Suprapubic skin (tissue), 4 donors: ENCODE measurements at regions not wholly inside any gene's neighbourhood (a gene's known extent, or its start where the extent isn't known, plus 50 kb on each side); places are given as distances from the start of the nearest gene placed in this dataset.

Experiments
- DNase-seq, 2 donors: peaks; one replicate each; pipeline ENCODE4 v3.0.0-alpha.2; 2019; ENCODE audit warnings: low spot score in 2 of 2
- H3K27ac ChIP-seq: fragments of 200-600 bp; sonication (generic); one replicate; pipeline ENCODE4 v1.5.1; 2019
- H3K27me3 ChIP-seq: fragments of 200-600 bp; sonication (generic); one replicate; pipeline ENCODE4 v1.5.1; 2019
- H3K36me3 ChIP-seq: fragments of 200-600 bp; sonication (generic); one replicate; pipeline ENCODE4 v1.5.1; 2019
- H3K4me1 ChIP-seq: fragments of 200-600 bp; sonication (generic); one replicate; pipeline ENCODE4 v1.5.1; 2019
- H3K4me3 ChIP-seq: fragments of 200-600 bp; sonication (generic); one replicate; pipeline ENCODE4 v1.5.1; 2019; ENCODE audit warnings: mild to moderate bottlenecking
- H3K9me3 ChIP-seq: fragments of 200-600 bp; sonication (generic); one replicate; pipeline ENCODE4 v1.5.1; 2019
- EP300 ChIP-seq: sonication (generic); formaldehyde crosslinking; IDR thresholded peaks from one replicate; pipeline ENCODE4 v1.6.1; 2017; ENCODE audit warnings: antibody characterized with exemption
- POLR2A ChIP-seq, 2 donors: fragments of 450-650 bp; IDR thresholded peaks; one replicate each; pipeline ENCODE4 v1.6.1; 2017; ENCODE audit warnings: antibody characterized with exemption in 2 of 2, mild to moderate bottlenecking in 2 of 2, moderate library complexity in 2 of 2
- POLR2AphosphoS5 ChIP-seq, 3 donors: sonication (generic); formaldehyde crosslinking; IDR thresholded peaks; one replicate each; pipeline ENCODE4 v1.6.1; 2017; ENCODE audit warnings: antibody characterized with exemption in 3 of 3
- WGBS: methylation state at CpG from one replicate; pipeline ENCODE4 v1.1.5; 2018; 5-methylcytosine and 5-hydroxymethylcytosine counted together
- TF ChIP-seq, protein P1 (sequence below), 2 donors: fragments of 200-600 bp in 1 of 2; fragments of 450-650 bp in 1 of 2; sonication (generic) in 1 of 2; IDR thresholded peaks; one replicate each; pipeline ENCODE4 v1.5.1; 2016 to 2019; ENCODE audit warnings: antibody characterized with exemption in 2 of 2, mild to moderate bottlenecking in 1 of 2, moderate library complexity in 1 of 2

DNA sequence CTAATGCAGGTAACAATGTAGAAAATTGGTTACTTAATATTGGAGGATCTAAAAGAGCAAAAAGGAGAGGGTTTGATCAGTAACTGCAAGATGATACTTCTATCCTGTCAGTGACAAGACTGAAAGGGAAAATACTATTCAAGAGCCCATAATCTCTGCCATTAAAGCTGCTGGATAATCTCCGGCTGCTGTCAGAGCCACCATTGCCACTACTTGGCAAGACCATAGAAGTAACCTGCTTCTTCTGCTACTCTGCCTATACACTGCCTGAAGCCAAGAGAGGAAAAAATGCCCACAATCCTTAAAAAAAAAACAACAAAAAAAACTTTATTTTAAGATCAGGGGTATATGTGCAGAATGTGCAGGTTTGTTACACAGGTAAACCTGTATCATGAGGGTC lies 386.5 kb upstream of the ID4 start:
- no peaks in the 10 kb centered on the region for H3K4me1 ChIP-seq
- H3K27me3 ChIP-seq = no peaks in the 10 kb centered on the region
- no peak overlapping the region for H3K4me3 ChIP-seq
- no peak overlapping the region for H3K27ac ChIP-seq
- 83% methylated on average over 1 of the region's 1 CpG for WGBS
- DNase-seq = no peak
- no peaks in the 10 kb centered on the region for H3K9me3 ChIP-seq
- no peaks in the 10 kb centered on the region for H3K36me3 ChIP-seq
- TF ChIP-seq POLR2A (IDR thresholded peaks at IDR 0.05) (no peak), POLR2AphosphoS5 (IDR thresholded peaks at IDR 0.05) (no peak), EP300 (no peak)
- TF ChIP-seq, protein P1, sequence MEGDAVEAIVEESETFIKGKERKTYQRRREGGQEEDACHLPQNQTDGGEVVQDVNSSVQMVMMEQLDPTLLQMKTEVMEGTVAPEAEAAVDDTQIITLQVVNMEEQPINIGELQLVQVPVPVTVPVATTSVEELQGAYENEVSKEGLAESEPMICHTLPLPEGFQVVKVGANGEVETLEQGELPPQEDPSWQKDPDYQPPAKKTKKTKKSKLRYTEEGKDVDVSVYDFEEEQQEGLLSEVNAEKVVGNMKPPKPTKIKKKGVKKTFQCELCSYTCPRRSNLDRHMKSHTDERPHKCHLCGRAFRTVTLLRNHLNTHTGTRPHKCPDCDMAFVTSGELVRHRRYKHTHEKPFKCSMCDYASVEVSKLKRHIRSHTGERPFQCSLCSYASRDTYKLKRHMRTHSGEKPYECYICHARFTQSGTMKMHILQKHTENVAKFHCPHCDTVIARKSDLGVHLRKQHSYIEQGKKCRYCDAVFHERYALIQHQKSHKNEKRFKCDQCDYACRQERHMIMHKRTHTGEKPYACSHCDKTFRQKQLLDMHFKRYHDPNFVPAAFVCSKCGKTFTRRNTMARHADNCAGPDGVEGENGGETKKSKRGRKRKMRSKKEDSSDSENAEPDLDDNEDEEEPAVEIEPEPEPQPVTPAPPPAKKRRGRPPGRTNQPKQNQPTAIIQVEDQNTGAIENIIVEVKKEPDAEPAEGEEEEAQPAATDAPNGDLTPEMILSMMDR (IDR thresholded peaks at IDR 0.05) = no peak

DNA sequence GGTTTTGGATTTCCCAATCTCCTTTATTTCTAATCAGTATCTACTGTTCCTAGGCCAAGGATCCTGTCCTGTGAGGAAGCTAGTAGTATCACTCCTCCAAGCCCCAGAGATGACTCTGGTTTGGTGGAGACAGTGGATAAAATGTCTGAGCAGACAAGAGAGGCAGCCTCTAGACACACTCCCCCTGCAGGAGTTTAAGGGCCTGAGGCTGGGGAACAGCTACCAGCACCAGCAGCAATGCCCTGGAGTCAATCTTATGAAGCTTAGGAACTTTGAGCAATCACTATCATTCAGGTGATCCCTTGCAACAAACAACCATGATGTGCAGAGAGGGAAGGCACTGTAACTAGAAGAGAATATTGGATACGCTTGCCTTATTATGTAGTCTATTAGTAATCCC lies 384.7 kb upstream of the ID4 start:
- H3K9me3 ChIP-seq = no peaks in the 10 kb centered on the region
- H3K4me1 ChIP-seq = no peaks in the 10 kb centered on the region
- no peak overlapping the region for H3K27ac ChIP-seq
- no peak for DNase-seq
- no peaks in the 10 kb centered on the region for H3K27me3 ChIP-seq
- TF ChIP-seq, protein P1 (IDR thresholded peaks at IDR 0.05) = no peak
- TF ChIP-seq POLR2A (IDR thresholded peaks at IDR 0.05) = no peak
- TF ChIP-seq EP300 = no peak
- no peak for TF ChIP-seq POLR2AphosphoS5 (IDR thresholded peaks at IDR 0.05)
- no peaks in the 10 kb centered on the region for H3K36me3 ChIP-seq
- WGBS = 78% methylated on average over 1 of the region's 1 CpG
- no peak overlapping the region for H3K4me3 ChIP-seq

DNA sequence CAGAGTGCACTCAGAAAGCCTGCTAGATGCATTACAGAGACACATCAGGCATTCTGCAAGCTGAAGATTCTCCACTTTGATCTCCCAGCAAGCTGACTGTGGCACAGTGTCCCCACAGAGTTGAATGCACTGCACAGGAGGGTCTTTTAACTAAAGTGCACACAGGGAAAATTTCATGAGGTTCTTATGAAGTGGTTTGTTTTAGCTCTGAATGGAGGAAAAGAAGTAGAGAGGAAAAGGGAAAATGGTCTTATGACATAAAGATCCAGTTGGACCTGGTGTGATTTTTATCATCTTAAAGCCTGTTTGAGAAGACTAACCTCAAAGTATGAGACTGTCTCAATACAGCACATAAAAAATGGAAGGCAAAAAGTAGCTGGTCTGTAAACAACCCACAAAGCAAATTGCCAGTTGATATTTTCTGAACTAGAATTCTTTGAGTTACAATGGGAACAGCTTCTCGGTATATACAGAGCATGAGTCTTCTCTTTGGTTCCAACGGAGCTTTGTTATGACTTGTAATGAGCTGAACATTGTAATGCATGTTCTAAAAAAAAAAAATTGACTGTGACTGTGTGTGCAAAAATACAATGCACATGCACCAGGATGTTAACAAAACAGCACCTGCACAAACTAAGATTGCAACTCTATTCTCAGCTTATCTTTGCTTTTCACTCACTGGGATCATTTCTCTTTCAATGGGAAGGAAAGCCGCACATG lies 383.0 kb upstream of the ID4 start:
- no peaks in the 10 kb centered on the region for H3K36me3 ChIP-seq
- no peak overlapping the region for H3K4me3 ChIP-seq
- H3K27ac ChIP-seq = no peak overlapping the region
- no peak for DNase-seq
- H3K9me3 ChIP-seq = no peaks in the 10 kb centered on the region
- H3K4me1 ChIP-seq = no peaks in the 10 kb centered on the region
- TF ChIP-seq EP300 = no peak
- no peak for TF ChIP-seq POLR2AphosphoS5 (IDR thresholded peaks at IDR 0.05)
- no peak for TF ChIP-seq POLR2A (IDR thresholded peaks at IDR 0.05)
- TF ChIP-seq, protein P1 (IDR thresholded peaks at IDR 0.05) = no peak
- H3K27me3 ChIP-seq = no peaks in the 10 kb centered on the region
- WGBS = 52% methylated on average over 3 of the region's 3 CpGs

DNA sequence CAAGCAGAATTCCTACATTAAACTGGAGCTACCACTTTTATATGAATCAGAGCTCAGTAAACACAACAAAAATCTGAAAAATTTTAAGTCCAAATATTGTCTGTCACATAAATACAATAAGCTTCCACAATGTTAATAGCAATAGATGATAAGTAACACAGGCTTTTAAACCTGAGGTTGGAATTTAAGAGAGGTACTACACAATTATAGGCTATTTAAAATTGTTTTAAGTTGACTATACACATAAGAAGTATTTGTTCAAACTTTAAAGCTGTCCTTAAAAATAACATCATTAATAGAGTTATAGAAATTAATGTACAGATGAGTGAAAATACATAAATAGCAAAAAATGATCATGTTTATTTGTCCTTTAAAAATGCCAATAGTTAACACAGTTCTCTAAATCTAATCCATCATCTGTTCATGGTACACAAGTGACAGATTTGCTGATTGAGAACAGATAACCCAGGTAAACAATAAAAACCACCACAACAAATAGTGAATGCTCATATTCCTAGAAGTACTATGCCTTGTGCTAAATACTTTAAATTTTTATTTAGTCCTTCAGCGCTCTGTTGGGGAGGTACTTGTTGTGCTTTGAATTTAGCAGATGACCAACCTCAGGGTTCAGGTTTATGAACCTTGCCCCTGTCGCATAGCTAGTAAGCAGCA lies 382.3 kb upstream of the ID4 start:
- no peak for DNase-seq
- WGBS = 87% methylated on average over 2 of the region's 2 CpGs
- H3K4me3 ChIP-seq = no peak overlapping the region
- no peaks in the 10 kb centered on the region for H3K27me3 ChIP-seq
- no peaks in the 10 kb centered on the region for H3K36me3 ChIP-seq
- H3K4me1 ChIP-seq = no peaks in the 10 kb centered on the region
- no peak overlapping the region for H3K27ac ChIP-seq
- H3K9me3 ChIP-seq = no peaks in the 10 kb centered on the region
- TF ChIP-seq POLR2AphosphoS5 (IDR thresholded peaks at IDR 0.05) (no peak), POLR2A (IDR thresholded peaks at IDR 0.05) (no peak), EP300 (no peak)
- TF ChIP-seq, protein P1 (IDR thresholded peaks at IDR 0.05) = no peak

DNA sequence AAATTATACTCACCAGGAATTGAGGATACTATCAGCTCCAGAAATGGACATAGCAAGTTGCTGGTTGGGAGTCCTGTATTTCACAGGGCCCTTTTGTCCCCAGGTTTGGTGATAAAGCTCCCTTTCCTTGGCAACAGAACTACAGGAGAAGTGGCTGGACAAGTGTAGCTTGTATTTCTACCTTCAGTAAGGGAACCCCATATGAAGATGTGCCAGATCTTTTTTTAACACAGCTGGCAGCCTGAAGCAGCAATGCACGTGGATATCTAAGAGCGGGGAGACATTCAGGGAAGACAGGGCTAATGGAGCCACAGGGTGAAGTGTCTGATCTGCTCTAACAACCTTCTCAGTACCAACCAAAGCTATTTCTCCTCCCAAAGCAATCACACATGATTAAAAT lies 373.9 kb upstream of the ID4 start:
- Histone ChIP-seq H3K27ac (no peak overlapping the region), H3K36me3 (no peaks in the 10 kb centered on the region), H3K27me3 (no peaks in the 10 kb centered on the region), H3K9me3 (no peaks in the 10 kb centered on the region), H3K4me1 (peaks cover 22% of the 10 kb centered on the region), H3K4me3 (no peak overlapping the region)
- 67% methylated on average over 2 of the region's 2 CpGs for WGBS
- TF ChIP-seq, protein P1 (IDR thresholded peaks at IDR 0.05) = no peak
- DNase-seq = no peak
